Suprapubic skin (tissue), 4 donors: ENCODE measurements at regions not wholly inside any gene's neighbourhood (a gene's known extent, or its start where the extent isn't known, plus 50 kb on each side); places are given as distances from the start of the nearest gene placed in this dataset.

Experiments
- CTCF ChIP-seq, 2 donors: fragments of 200-600 bp in 1 of 2; fragments of 450-650 bp in 1 of 2; sonication (generic) in 1 of 2; IDR thresholded peaks; one replicate each; pipeline ENCODE4 v1.5.1; 2016 to 2019; ENCODE audit warnings: antibody characterized with exemption in 2 of 2, mild to moderate bottlenecking in 1 of 2, moderate library complexity in 1 of 2
- EP300 ChIP-seq: sonication (generic); formaldehyde crosslinking; IDR thresholded peaks from one replicate; pipeline ENCODE4 v1.6.1; 2017; ENCODE audit warnings: antibody characterized with exemption
- POLR2A ChIP-seq, 2 donors: fragments of 450-650 bp; IDR thresholded peaks; one replicate each; pipeline ENCODE4 v1.6.1; 2017; ENCODE audit warnings: antibody characterized with exemption in 2 of 2, mild to moderate bottlenecking in 2 of 2, moderate library complexity in 2 of 2
- POLR2AphosphoS5 ChIP-seq, 3 donors: sonication (generic); formaldehyde crosslinking; IDR thresholded peaks; one replicate each; pipeline ENCODE4 v1.6.1; 2017; ENCODE audit warnings: antibody characterized with exemption in 3 of 3

GRCh38 chr3:22732641-22733040 lies 470.5 kb upstream of the UBE2E2 start:
- TF ChIP-seq CTCF (IDR thresholded peaks at IDR 0.05): no peak
- TF ChIP-seq POLR2A (IDR thresholded peaks at IDR 0.05): no peak
- TF ChIP-seq POLR2AphosphoS5 (IDR thresholded peaks at IDR 0.05): no peak
- no peak for TF ChIP-seq EP300
